ENCODE measurements at regions not wholly inside any gene's neighbourhood (a gene's known extent, or its start where the extent isn't known, plus 50 kb on each side); places are given as distances from the start of the nearest gene placed in this dataset.

GRCh38 chr6:14058029-14058695, 59.4 kb upstream of the CD83 start:
- Histone ChIP-seq H3K4me3 (no peak overlapping the region), H3K36me3 (no peaks in the 10 kb centered on the region), H3K9me3 (replicated peaks) (no peaks in the 10 kb centered on the region), H3K27ac (no peak overlapping the region), H3K27me3 (replicated peaks) (no peaks in the 10 kb centered on the region; the same call in 1 of the 2 replicates), H3K4me1 (replicated peaks) (no peaks in the 10 kb centered on the region)
- no peak for DNase-seq (ENCODE audit: low read depth in 1 of 2, low spot score in 2 of 2)

GRCh38 chr6:14058735-14059134, 58.8 kb upstream of the CD83 start:
- Histone ChIP-seq H3K36me3 (no peaks in the 10 kb centered on the region), H3K4me3 (no peak overlapping the region)
- DNase-seq (ENCODE audit: low read depth in 1 of 2, low spot score in 2 of 2) = no peak

GRCh38 chr6:14059791-14060436, 57.7 kb upstream of the CD83 start:
- DNase-seq (ENCODE audit: low read depth in 1 of 2, low spot score in 2 of 2) = no peak
- H3K4me1 ChIP-seq (replicated peaks) = no peaks in the 10 kb centered on the region
- no peak overlapping the region for H3K4me3 ChIP-seq
- H3K9me3 ChIP-seq (replicated peaks) = no peaks in the 10 kb centered on the region
- H3K36me3 ChIP-seq = no peaks in the 10 kb centered on the region
- no peak overlapping the region for H3K27ac ChIP-seq
- H3K27me3 ChIP-seq (replicated peaks) = no peaks in the 10 kb centered on the region; the same call in 1 of the 2 replicates

More at GRCh38 chr6:14058735-14059134, 58.8 kb upstream of the CD83 start:
- H3K27me3 ChIP-seq (replicated peaks) = no peaks in the 10 kb centered on the region; the same call in 1 of the 2 replicates
- H3K9me3 ChIP-seq (replicated peaks) = no peaks in the 10 kb centered on the region
- H3K4me1 ChIP-seq (replicated peaks) = no peaks in the 10 kb centered on the region
- H3K27ac ChIP-seq = no peak overlapping the region

GRCh38 chr6:14060971-14061370, 56.6 kb upstream of the CD83 start:
- Histone ChIP-seq H3K4me3 (no peak overlapping the region), H3K27ac (no peak overlapping the region), H3K27me3 (replicated peaks) (no peaks in the 10 kb centered on the region; the same call in 1 of the 2 replicates), H3K4me1 (replicated peaks) (no peaks in the 10 kb centered on the region), H3K9me3 (replicated peaks) (no peaks in the 10 kb centered on the region), H3K36me3 (no peaks in the 10 kb centered on the region)
- no peak for DNase-seq (ENCODE audit: low read depth in 1 of 2, low spot score in 2 of 2)

GRCh38 chr6:14061643-14062042, 55.9 kb upstream of the CD83 start:
- Histone ChIP-seq H3K9me3 (replicated peaks) (no peaks in the 10 kb centered on the region), H3K27me3 (replicated peaks) (no peaks in the 10 kb centered on the region; the same call in 1 of the 2 replicates), H3K4me3 (no peak overlapping the region), H3K27ac (no peak overlapping the region), H3K4me1 (replicated peaks) (no peaks in the 10 kb centered on the region; the same call in 1 of the 2 replicates), H3K36me3 (no peaks in the 10 kb centered on the region)
- DNase-seq (ENCODE audit: low read depth in 1 of 2, low spot score in 2 of 2) = no peak

- Histone ChIP-seq H3K4me3 (no peak overlapping the region), H3K4me1 (replicated peaks) (peaks cover 8% of the 10 kb centered on the region), H3K9me3 (replicated peaks) (no peaks in the 10 kb centered on the region), H3K27me3 (replicated peaks) (no peaks in the 10 kb centered on the region; the same call in 1 of the 2 replicates), H3K27ac (no peak overlapping the region), H3K36me3 (no peaks in the 10 kb centered on the region)
- no peak for DNase-seq (ENCODE audit: low read depth in 1 of 2, low spot score in 2 of 2)
Measured at GRCh38 chr6:14062345-14063029, 55.1 kb upstream of the CD83 start.

GRCh38 chr6:14063756-14064155, 53.8 kb upstream of the CD83 start:
- Histone ChIP-seq H3K9me3 (replicated peaks) (no peaks in the 10 kb centered on the region), H3K27ac (no peak overlapping the region), H3K36me3 (no peaks in the 10 kb centered on the region), H3K4me3 (no peak overlapping the region), H3K27me3 (replicated peaks) (no peaks in the 10 kb centered on the region; the same call in 1 of the 2 replicates), H3K4me1 (replicated peaks) (peaks cover 20% of the 10 kb centered on the region)
- DNase-seq (ENCODE audit: low read depth in 1 of 2, low spot score in 2 of 2) = no peak

- Histone ChIP-seq H3K36me3 (no peaks in the 10 kb centered on the region), H3K4me1 (replicated peaks) (peaks cover 22% of the 10 kb centered on the region), H3K9me3 (replicated peaks) (no peaks in the 10 kb centered on the region), H3K4me3 (no peak overlapping the region), H3K27ac (no peak overlapping the region), H3K27me3 (replicated peaks) (no peaks in the 10 kb centered on the region; the same call in 1 of the 2 replicates)
- DNase-seq (ENCODE audit: low read depth in 1 of 2, low spot score in 2 of 2) = no peak
Measured at GRCh38 chr6:14065350-14065749, 52.2 kb upstream of the CD83 start.

GRCh38 chr6:14066782-14067406, 50.7 kb upstream of the CD83 start:
- no peaks in the 10 kb centered on the region for H3K27me3 ChIP-seq (replicated peaks)

GRCh38 chr6:14067656-14068055, 49.9 kb upstream of the CD83 start:
- Histone ChIP-seq H3K4me1 (replicated peaks) (peaks cover 24% of the 10 kb centered on the region), H3K27ac (peak overlapping the region; percentile 33), H3K27me3 (replicated peaks) (no peaks in the 10 kb centered on the region), H3K4me3 (no peak overlapping the region), H3K9me3 (replicated peaks) (no peaks in the 10 kb centered on the region), H3K36me3 (no peaks in the 10 kb centered on the region)
- no peak for DNase-seq (ENCODE audit: low read depth in 1 of 2, low spot score in 2 of 2)

More at GRCh38 chr6:14066782-14067406, 50.7 kb upstream of the CD83 start:
- Histone ChIP-seq H3K4me3 (no peak overlapping the region), H3K9me3 (replicated peaks) (no peaks in the 10 kb centered on the region), H3K36me3 (no peaks in the 10 kb centered on the region), H3K4me1 (replicated peaks) (peaks cover 22% of the 10 kb centered on the region), H3K27ac (peak overlapping the region; percentile 33; the same call in 1 of the 2 replicates)
- DNase-seq (ENCODE audit: low read depth in 1 of 2, low spot score in 2 of 2) = peak in 1 of 2 experiments; percentile 54
